ENCODE measurements at regions not wholly inside any gene's neighbourhood (a gene's known extent, or its start where the extent isn't known, plus 50 kb on each side); places are given as distances from the start of the nearest gene placed in this dataset.

DNA sequence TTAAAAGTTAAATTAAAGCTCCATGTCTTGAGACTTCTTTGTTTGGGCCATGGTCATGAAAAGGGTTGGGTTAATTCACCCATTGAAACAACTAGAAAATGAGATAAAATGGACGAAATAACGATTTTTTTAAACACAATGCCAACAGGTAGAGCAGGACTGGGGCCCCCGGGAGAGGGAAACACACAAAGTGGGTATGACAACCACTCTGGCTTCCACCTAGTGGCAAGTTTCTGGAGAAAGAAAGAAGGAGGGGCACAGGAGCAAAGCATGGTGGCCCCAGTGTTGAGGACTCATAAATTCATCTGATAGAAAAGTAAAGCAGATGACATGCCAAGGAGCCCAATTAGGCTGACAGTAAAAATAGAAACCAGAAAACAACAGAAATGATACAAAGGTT is 68.4 kb downstream of the MYEOV start:
- CTCF ChIA-PET = no interaction called here

DNA sequence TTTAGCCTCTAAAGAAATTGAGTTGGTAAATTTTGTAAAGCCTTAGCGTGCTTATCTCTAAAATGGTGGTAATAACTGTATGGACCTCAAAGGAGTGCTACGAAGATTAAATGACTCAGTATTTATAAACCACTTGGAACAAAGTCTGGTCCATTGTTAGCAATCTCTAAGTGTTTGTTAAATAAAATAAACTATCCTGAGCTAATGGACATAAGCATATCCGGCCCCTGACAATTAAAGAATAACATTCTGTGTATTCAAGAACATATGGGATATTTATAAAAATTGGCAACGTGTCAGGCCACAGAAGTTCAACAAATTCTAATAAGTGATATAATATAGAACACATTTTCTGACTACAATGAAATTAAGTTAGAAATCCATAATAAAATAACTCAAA is 71.0 kb downstream of the MYEOV start:
- POLR2A ChIA-PET = no interaction called here
- CTCF ChIA-PET = no interaction called here

More for the DNA sequence above, 68.4 kb downstream of the MYEOV start:
- POLR2A ChIA-PET = no interaction called here

DNA sequence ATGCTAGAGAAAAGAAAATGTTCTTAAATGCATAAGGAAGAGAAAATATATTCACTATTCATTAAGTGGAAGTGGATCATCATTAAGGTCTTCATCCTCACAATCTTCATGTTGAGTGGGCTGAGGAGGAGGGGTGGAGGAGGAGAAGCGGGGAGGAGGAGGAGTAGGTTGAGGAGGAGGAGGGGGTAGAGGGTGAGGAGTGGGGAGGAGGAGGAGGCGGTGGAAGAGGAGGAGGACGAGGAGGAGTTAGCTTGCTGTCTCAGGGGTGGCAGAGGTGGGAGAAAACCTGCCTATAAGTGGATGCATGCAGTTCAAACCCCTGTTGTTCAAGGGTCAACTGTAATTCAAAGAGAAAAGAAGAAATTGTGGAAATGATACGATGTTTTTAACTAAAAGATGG is 71.6 kb downstream of the MYEOV start:
- CTCF ChIA-PET = interaction anchor here (0.8 kb wide), 1 partner anchor 164 kb away, joined by 4 read pairs; no protein-coding TSS in a partner anchor
- POLR2A ChIA-PET = interaction anchor here (0.6 kb wide), 1 partner anchor 166 kb away, joined by 3 read pairs; no protein-coding TSS in a partner anchor

DNA sequence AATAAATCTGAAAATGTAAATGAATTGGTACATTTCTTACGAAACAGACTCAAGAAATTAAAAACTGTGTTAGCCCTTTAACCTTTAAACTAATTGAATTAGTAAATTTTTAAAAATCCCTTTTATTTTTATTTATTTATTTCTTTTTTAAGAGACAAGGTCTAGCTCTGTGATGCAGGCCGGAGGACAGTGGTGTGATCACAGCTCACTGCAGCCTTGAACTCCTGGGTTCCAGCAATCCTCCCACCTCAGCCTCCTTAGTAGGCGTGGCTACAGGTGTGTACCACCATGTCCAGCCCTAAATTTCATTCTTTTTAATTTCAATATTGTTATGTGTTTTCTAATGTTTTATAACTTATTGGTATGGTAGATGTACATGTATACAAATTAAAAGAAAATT is 72.6 kb downstream of the MYEOV start:
- CTCF ChIA-PET = interaction anchor here (0.8 kb wide), 1 partner anchor 165 kb away, joined by 4 read pairs; no protein-coding TSS in a partner anchor
- POLR2A ChIA-PET = no interaction called here

DNA sequence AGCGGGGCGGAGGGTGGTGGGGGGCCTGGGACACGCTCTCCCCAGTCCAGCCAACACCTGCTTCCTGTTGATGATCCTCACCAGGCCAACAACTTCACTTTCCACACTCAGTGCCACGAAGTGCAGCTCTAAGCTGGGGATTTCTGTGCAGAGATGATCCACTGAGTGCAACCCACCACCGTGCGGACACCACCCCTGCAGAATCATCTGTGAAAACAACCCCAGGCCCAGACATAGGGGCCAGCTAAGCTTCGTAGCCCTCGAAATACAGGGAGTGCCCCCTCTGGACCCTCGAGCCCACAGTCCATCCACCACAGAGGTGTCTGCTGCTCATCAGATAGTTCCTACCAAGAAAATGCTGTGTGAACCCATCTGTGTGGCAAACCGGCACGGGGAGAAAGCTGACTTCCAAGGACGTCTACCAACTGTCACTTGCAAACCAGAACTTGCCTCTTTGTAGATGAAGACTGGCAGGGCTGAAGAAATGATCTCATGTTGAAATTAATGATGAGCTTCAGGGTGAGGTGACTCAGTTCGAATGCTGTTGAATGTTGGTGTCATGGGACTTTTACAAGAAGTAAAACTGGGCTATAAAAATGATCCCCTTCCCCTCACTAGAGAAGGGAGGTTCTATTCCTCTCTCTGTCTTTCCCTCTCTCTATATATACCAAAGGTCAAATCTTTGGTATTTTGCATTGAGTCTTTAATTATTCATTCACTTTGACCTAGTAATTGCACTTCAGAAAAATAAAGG is 73.4 kb downstream of the MYEOV start:
- CTCF ChIA-PET = no interaction called here
- POLR2A ChIA-PET = no interaction called here

DNA sequence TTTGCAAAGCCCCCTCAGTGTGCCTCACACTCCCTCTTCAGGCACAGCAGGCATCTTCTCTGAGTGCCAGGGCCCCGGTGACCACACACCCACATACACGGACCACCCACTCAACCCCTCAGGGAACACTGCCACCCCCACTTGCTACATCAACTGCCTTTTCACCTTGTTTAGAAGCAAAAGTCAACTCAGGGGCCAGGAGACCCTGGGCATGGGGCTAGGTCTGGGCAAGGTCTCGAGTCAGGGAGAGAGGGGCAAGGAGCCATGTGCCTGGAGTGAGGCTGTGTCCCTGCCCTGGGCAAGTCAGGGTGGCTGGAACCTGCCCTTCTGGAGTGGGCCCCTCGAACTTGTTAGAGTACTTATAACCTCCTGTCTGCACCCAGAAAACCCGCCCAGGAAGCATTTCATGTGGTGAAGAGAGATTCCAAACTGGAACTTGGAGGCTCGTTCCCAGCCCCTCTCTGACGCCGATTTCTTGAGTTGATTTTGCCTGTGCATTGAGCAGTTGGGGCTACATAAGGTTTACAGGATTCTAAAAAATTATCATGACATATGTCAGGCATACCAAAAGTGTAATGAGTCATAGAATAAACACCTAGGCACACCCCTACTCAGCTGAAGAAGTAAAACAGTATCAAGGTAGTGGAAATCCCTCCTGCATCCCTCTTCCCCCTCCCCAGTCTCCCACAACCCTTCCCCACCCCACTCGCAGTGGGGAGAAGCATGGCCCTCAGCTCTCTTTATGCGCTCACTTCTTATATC is 74.3 kb downstream of the MYEOV start:
- CTCF ChIA-PET = no interaction called here
- POLR2A ChIA-PET = interaction anchor here (0.6 kb wide), 1 partner anchor 328 kb away, joined by 6 read pairs; no protein-coding TSS in a partner anchor

DNA sequence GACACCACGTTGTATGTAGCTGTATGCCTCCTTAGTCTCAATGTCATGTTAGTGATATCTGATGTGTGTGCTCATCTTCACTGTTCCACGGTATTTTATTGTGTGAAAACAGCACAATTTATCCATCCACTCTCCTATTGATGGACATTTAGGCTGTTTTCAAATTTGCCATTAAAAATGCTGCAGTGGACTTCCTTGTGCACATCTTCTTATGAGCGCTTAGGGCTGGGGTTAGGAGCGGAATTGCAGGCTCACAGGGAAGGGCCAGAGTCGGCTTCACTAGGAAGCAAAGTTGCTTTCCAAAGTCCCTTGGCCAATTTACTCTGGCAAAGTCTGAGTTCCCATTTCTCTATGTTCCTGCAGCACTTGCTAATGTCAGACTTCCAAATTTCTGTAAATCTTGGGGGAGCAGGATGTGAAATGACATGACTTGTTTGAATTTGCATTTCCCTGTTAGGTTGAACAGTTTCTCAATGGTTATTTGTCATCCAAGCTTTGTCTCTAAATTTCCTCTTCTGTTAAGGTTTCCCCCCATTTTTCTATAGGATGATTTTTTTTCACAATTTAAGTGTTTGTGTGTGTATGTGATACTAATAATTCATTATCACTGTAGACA is 75.4 kb downstream of the MYEOV start:
- CTCF ChIA-PET = no interaction called here
- POLR2A ChIA-PET = no interaction called here

DNA sequence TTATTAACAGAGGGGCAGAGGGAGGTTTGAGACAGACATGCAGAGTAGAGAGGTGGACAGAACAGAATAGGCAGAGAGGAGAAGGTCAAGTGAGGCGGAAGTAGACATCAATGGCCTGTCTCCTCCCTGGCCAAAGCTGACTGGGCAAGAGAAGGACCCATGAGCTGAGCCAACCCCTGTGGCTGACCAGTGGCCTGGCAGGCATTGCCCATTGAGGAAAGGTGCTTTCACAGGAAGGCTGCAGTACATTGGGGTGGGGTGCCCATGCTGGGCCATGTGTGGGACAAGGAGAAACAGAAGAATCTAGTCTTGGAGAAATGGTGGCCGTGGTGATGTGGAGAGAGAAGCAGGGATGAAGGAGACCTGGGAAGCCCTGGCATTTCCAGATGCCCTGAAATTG is 76.0 kb downstream of the MYEOV start:
- POLR2A ChIA-PET = no interaction called here
- CTCF ChIA-PET = no interaction called here

DNA sequence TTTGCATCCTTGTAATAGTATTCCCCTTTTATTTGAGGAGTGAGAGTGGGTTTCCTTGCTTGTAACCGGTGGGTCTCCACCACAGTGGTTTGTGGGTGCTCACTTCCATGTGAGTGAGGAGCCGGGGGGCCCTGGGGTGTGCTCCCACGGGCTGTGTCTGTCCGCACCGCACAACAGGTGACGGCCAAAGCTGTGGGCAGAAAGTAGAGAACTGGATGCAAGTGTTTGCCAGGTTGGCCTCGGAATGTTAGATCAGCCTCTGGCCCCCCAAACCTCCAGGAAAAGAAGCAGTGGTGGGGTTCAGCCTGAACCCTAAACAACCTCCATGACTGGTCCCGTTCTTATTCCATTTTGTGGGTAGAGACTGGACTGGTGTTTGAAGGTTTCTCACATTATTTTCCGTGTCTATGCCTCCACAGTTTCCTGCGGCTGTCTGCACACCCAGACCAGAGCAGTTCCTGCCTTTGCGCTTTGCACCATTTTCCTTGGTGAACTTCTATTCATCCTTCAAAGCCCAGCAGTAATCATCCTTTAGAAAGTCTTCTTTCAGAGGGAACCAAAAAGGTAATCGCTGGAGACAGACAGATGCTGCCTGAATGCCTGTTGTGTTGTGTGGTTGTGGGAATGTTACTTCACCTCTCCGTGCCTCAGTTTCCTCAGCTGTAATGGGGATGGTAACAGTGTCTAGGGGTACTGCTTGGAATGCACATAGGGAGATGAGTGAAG is 77.2 kb downstream of the MYEOV start:
- CTCF ChIA-PET = no interaction called here

DNA sequence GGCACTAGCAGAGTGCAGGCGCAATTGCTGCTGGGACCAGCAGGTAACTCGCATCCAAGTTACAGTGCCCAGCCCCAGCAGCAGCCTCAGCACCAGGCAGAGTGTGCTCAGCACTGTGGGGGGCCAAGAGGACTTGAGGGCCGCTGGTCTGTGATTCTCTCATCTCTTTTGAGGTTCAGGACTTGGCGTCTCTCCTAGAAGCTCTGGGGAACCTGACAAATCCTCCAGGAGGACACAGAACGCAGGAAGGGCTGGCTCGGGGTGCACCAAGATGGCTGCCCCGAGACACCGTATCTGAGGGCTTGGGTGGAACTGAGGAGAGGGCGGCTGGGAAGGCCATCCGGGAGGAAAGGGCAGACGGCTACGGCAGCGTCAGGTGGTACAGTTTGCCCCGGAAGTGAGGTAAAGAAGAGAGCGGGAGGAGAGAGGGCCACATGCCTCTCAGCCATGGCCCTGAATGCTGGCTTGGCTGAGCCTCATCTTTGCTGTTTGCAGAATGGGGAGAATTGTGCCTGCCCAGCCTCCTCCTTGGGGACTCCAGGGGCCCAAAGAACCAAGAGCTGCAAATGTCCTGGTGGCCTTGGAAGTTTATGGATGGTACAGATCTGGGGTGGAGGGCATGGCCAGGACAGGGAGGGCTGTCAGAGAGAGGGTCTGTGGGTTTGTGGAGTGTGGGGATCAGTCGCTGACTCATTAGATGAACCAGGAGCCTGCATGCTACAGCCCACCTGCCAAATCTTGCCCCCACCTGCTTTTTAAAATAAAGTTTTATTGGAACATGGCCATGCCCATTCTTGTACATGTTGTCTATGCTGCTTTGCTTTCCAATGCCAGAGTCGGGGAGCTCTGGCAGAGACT is 78.0 kb downstream of the MYEOV start:
- ChIA-PET CTCF (no interaction called here), POLR2A (no interaction called here)

More for the DNA sequence above, 77.2 kb downstream of the MYEOV start:
- POLR2A ChIA-PET = no interaction called here

DNA sequence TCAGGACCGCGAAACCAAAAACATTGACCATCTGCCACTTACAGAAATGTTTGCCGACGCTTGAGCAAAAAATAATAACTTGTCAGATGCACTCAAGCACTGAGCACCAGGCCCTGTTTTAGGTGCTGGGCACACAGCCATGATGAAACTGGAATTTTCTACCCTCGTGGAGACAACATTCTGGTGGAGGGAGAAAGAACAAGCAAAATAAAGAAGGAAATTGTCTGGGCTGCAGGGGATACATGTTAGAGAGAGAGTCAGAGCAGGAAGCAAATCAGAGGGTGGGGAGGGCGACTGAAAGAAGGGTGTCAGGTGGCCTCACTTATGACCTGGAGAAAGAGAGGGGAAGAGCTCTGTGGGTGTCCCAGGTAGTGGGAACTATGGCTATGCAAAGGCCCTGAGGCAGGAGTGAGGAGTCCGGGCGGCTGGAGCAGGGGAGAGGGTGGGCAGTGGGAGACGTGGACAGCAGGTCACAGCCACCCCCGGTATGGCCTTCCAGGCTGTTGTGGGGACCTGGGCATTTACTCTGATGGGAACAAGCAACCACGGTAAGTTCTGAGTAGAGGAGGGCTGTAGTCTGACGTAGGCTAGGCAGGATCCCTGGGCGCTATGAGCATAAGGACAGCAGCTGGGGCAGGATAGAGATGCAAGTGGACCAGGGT is 78.8 kb downstream of the MYEOV start:
- POLR2A ChIA-PET = no interaction called here
- CTCF ChIA-PET = no interaction called here

DNA sequence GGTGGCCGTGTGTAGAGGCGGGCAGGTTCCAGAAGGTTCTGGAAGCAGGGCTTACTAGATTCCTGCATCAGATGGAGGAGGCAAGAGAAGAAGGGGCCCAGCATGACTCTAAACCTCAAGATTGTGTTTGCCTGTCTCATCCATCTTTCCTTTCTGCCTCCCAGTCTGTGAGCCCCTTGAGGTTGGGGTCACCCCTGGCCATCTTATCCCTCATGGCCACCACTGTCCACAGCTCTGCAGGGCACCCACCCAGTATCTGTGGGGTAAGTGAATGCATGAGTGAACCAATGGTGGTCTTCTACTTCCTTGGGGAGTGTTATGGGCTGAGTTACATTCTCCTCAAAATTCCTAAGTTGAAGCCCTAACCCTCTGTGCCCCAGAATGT is 79.3 kb downstream of the MYEOV start:
- CTCF ChIA-PET = interaction anchor here (0.7 kb wide), 2 partner anchors 54 to 615 kb away, joined by 3 read pairs; no protein-coding TSS in a partner anchor
- POLR2A ChIA-PET = no interaction called here

DNA sequence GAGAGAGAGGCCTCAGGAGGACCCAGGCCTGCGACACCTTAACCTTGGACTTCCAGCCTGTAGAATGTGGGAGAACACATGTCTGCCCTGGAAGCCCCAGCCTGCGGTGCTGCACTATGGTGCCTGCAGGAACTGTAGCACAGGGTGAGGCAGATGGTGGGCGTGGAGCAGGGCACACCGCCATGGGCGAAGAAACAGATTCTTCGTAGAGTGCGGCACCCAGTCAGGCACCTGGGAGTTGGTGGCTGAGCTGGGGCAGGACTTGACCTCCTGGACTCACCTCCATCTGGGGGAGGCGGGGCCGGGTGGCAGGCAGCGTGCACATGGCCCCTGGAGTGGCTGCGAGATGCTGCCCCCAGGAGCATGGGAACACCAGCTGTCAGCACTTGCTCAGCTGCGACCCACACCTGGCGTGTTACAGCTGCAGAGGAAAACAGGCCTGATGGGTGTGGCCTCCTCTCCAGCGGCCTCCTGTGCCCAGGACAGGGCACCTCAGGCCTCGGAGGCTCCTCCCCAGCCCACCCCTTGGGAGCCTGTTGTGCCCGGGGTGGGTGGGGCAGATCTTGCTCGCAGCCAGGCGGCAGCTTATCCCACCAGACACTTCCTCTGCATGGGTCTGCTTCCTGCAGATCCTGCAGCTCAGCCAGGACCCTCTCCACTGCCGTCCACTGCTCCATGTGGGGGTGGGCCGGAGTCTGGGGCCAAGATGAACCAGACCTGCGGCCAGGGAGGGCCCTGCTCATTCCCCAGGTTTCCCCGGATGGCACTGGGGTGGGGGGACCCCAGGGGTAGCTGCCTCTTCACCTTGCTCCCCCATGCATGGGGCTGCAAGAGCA is 80.4 kb downstream of the MYEOV start:
- POLR2A ChIA-PET = no interaction called here
- CTCF ChIA-PET = no interaction called here

DNA sequence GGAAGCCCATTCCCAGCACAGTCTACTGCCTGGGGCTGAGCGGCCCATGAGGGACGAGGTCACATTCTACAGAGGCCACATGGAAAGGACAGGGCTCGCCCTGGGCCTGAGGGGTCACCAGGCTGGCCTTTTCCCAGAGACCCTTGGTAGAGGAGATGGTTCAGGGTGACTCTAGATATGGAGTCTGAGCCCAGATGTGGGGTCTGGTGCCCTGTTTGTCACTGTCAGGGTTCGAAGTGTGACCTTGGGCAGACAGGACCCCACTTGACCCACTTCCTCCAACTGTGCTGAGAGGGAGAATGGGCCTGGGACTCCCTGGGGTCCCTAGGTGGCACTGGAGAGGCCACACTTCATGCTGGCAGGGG is 81.0 kb downstream of the MYEOV start:
- ChIA-PET CTCF (no interaction called here), POLR2A (no interaction called here)

DNA sequence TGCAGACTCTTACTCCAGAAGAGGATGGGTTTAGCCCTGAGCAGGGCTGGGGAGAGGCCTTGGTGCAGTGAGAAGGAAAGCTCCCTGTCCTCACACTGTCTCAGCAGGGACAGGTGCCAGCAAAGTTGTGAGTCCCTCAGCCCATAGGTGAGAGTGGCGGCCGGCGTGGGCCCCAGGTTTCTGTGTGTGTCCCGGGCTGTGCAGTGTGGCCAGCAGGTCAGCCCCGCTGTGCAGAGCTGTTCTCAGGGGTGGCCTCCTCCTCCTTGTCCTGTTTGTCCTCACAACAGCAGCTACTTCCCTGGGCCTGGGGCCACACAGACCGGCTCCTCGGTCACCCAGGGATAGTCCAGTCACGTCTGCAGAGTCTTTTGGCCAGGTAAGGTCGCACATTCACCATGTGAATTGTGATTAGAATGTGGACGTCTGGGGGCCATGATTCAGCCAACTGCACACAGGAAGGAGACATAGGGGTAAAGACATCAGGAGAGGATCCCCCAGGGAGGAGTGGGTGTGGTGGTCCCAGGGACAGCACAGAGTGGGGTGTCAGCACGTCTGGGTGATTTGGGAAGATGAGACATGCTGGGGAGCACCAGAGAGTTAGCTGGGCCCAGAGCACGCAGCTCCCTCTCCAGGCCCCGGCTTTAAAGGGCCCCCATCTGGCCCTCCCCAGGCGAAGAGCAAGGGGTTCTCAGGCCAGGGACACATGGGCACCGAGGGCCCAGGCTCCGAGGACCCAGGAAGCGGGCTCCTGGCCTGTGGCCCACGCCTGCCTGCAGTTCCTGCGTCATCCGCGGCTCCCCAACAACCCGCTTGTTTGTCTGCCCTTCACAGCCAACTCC is 81.6 kb downstream of the MYEOV start:
- POLR2A ChIA-PET = no interaction called here
- CTCF ChIA-PET = no interaction called here

DNA sequence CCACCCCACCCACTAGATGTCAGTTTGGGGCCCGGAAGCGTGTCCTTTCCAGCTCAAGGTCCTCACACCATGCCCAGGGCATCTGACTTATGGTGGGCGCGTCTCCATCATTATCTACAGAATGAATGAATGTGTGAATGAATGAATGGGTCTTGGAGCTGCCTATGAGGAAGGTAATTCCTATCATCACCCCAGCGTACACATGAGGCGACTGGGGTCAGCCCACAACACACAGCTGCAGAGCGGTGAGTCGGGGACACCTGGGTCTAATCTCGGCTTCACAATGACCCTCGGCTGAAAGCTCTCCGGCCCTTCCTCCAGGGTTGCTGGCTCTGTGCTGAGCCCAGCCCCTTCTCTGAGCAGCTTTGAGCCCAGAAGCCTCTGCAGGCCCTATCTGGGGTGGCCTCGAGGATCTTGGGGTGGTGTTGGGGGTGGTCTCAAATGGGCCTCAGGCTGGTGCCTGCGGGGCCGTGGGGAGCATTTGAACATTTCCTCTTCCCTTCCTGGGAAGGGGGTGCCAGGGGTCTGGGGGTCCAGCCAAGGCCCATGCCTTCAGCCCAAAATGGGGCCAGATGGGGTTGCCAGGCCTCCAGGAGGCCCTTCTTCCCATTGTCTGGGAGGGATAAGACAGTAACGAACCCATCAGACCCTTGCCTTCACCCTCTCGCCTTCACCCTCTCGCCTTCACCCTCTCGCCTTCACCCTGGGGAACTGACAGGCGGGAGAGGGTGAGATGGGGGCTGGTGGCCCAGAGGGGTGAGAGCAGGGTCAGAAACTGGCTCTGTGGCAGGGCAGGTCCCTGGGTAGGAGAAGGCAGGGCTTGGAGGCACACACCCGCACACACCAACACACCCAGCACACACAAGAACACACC is 82.4 kb downstream of the MYEOV start:
- ChIA-PET CTCF (no interaction called here), POLR2A (no interaction called here)

All from activated CD8-positive, alpha-beta memory T cell treated with anti-CD3 and anti-CD28 coated beads for 36 hours (primary cell).